Brain microvascular endothelial cell (primary cell): ENCODE measurements at regions not wholly inside any gene's neighbourhood (a gene's known extent, or its start where the extent isn't known, plus 50 kb on each side); places are given as distances from the start of the nearest gene placed in this dataset.

Experiments used
- DNase-seq: peaks from one replicate; pipeline ENCODE4 v3.0.0-alpha.2; 2020
- H3K27ac ChIP-seq: fragments of 250-450 bp; sonication (Bioruptor Pico); 2 replicates; pipeline ENCODE4 v1.5.1; 2020; ENCODE audit warnings: mild to moderate bottlenecking, moderate library complexity
- H3K27me3 ChIP-seq: fragments of 250-450 bp; sonication (Bioruptor Pico); replicated peaks from 2 replicates; pipeline ENCODE4 v1.5.1; 2020; ENCODE audit warnings: mild to moderate bottlenecking
- H3K36me3 ChIP-seq: fragments of 250-450 bp; sonication (Bioruptor Pico); replicated peaks from 2 replicates; pipeline ENCODE4 v1.5.1; 2020; ENCODE audit warnings: mild to moderate bottlenecking
- H3K4me3 ChIP-seq: 2 replicates; pipeline ENCODE4 v1.5.1; 2011; ENCODE audit warnings: low read depth, mild to moderate bottlenecking, control low read depth, low read length, moderate library complexity
- in situ Hi-C: cut with HindIII; loops from 2 replicates; pipeline ENCODE4 v1.10.0; 2017; ENCODE audit warnings: low sequenced_read_pairs, low pct_ligation_motif_present
- TF ChIP-seq, protein P1 (sequence below): IDR thresholded peaks from 2 replicates; pipeline ENCODE4 v1.5.1; 2011; ENCODE audit warnings: low read depth, mild to moderate bottlenecking, moderate library complexity, low read length, control low read depth, inconsistent platforms; ENCODE audit errors: missing control alignments

GRCh38 chr10:4590807-4591206, 235.2 kb upstream of the AKR1E2 start:
- DNase-seq, result no peak
- TF ChIP-seq, protein P1, sequence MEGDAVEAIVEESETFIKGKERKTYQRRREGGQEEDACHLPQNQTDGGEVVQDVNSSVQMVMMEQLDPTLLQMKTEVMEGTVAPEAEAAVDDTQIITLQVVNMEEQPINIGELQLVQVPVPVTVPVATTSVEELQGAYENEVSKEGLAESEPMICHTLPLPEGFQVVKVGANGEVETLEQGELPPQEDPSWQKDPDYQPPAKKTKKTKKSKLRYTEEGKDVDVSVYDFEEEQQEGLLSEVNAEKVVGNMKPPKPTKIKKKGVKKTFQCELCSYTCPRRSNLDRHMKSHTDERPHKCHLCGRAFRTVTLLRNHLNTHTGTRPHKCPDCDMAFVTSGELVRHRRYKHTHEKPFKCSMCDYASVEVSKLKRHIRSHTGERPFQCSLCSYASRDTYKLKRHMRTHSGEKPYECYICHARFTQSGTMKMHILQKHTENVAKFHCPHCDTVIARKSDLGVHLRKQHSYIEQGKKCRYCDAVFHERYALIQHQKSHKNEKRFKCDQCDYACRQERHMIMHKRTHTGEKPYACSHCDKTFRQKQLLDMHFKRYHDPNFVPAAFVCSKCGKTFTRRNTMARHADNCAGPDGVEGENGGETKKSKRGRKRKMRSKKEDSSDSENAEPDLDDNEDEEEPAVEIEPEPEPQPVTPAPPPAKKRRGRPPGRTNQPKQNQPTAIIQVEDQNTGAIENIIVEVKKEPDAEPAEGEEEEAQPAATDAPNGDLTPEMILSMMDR, result no peak
- in situ Hi-C loops, result no loop called here

GRCh38 chr10:4588824-4589223, 237.2 kb upstream of the AKR1E2 start:
- no peaks in the 10 kb centered on the region for H3K27me3 ChIP-seq
- in situ Hi-C loops, result no loop called here
- no peak for DNase-seq

More at GRCh38 chr10:4590807-4591206, 235.2 kb upstream of the AKR1E2 start:
- no peaks in the 10 kb centered on the region for H3K36me3 ChIP-seq
- H3K4me3 ChIP-seq, result no peak overlapping the region
- H3K27me3 ChIP-seq, result no peaks in the 10 kb centered on the region
- H3K27ac ChIP-seq, result no peak overlapping the region

GRCh38 chr10:4587466-4587865, 238.5 kb upstream of the AKR1E2 start:
- Histone ChIP-seq H3K4me3 (no peak overlapping the region), H3K36me3 (no peaks in the 10 kb centered on the region), H3K27me3 (no peaks in the 10 kb centered on the region), H3K27ac (no peak overlapping the region)
- DNase-seq, result no peak
- in situ Hi-C loops, result no loop called here
- TF ChIP-seq, protein P1, result no peak

More at GRCh38 chr10:4588824-4589223, 237.2 kb upstream of the AKR1E2 start:
- TF ChIP-seq, protein P1, result no peak
- no peak overlapping the region for H3K4me3 ChIP-seq
- no peaks in the 10 kb centered on the region for H3K36me3 ChIP-seq
- H3K27ac ChIP-seq, result no peak overlapping the region

DNA sequence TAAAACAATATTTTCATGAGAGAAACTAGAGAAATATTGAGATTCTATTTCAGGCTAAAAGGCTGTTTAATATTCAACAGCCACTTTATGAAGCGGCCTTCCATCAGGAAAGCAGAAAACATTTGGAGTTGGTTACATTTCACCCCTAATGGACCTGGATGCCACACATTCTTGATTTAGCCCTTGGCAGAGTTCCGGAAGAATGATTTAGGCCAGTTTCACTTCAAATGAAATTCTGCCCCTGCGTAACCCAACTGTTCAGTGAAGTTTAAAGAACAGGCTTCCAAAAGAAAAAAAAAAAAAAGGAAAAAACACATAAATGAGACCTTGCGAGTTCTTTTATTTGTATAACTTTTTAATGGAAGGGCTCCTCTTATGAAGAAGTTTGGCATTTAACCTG, 239.2 kb upstream of the AKR1E2 start:
- in situ Hi-C loops, result no loop called here
- no peak for DNase-seq
- Histone ChIP-seq H3K4me3 (no peak overlapping the region), H3K27me3 (no peaks in the 10 kb centered on the region), H3K27ac (no peak overlapping the region), H3K36me3 (no peaks in the 10 kb centered on the region)
- TF ChIP-seq, protein P1, result no peak

GRCh38 chr10:4581929-4582328, 244.1 kb upstream of the AKR1E2 start:
- Histone ChIP-seq H3K27me3 (no peaks in the 10 kb centered on the region), H3K36me3 (no peaks in the 10 kb centered on the region), H3K4me3 (no peak overlapping the region), H3K27ac (no peak overlapping the region)
- in situ Hi-C loops, result no loop called here
- DNase-seq, result no peak
- TF ChIP-seq, protein P1, result no peak

DNA sequence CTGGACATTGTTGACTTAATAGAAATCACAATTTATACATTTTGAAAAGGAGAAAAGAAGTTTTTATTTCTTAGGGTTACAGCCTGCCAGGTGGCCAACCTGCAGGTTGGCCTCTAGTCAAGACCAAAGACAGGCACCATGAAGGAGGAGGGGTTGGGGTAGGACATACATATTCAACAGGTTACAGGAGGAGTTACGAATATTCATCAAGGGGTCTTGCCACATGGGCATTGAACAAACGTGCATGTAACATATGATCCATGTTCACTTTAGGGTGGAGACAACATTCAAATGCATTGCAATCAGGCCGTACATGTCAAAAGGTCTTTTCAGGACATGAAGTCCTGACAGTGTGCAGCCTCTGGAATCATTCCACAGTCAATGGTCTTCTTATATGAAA, 246.2 kb upstream of the AKR1E2 start:
- Histone ChIP-seq H3K27me3 (no peaks in the 10 kb centered on the region), H3K27ac (no peak overlapping the region), H3K4me3 (no peak overlapping the region), H3K36me3 (no peaks in the 10 kb centered on the region)
- DNase-seq, result no peak
- in situ Hi-C loops, result no loop called here
- TF ChIP-seq, protein P1, result no peak
